Glomerular visceral epithelial cell (primary cell): ENCODE measurements at regions not wholly inside any gene's neighbourhood (a gene's known extent, or its start where the extent isn't known, plus 50 kb on each side); places are given as distances from the start of the nearest gene placed in this dataset.
"Not testable (repeated sequence)": the region's sequence is repeated elsewhere in the genome, so short reads cannot be mapped to it uniquely, and the experiment has no call there.

Source experiments
- DNase-seq: peaks from one replicate; pipeline ENCODE4 v3.0.0-alpha.2; 2016; ENCODE audit errors: extremely low spot score

- DNase-seq = no peak
These were observed 155.6 kb upstream of the TMEM132C start for GRCh38 chr12:128111333-128111732.

DNA sequence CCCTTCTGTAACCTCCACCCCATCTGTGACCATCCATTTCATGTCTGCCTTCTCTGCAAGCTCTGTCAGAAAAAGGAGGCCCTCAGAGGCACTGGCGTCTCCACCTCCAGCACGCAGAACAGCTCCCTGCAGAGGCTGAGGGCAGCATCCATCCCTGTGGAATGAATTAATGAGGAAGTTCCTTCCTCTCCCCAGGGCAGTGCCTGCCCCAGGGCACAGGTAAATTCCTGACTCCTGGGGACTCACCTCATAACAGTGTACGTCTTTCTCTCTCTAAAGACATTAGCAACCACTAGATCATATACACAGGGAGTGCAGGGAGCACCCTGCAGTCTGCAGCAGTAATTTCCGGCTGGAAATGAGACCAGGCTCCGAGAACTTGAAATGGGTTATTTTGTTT, 155.0 kb upstream of the TMEM132C start:
- DNase-seq = no peak

DNA sequence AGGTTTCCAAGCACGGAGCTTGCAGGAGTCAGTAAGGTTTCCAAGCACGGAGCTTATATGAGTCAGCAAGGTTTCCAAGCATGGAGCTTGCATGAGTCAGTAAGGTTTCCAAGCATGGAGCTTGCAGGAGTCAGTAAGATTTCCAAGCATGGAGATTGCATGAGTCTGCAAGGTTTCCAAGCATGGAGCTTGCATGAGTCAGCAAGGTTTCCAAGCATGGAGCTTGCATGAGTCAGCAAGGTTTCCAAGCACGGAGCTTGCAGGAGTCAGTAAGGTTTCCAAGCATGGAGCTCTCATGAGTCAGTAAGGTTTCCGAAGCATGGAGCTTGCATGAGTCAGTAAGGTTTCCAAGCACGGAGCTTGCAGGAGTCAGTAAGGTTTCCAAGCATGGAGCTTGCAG, 153.7 kb upstream of the TMEM132C start:
- not testable (repeated sequence) for DNase-seq

- DNase-seq = no peak
These were observed 152.5 kb upstream of the TMEM132C start for GRCh38 chr12:128114485-128114884.

- DNase-seq = no peak
These were observed 150.4 kb upstream of the TMEM132C start for GRCh38 chr12:128116537-128116936.

DNA sequence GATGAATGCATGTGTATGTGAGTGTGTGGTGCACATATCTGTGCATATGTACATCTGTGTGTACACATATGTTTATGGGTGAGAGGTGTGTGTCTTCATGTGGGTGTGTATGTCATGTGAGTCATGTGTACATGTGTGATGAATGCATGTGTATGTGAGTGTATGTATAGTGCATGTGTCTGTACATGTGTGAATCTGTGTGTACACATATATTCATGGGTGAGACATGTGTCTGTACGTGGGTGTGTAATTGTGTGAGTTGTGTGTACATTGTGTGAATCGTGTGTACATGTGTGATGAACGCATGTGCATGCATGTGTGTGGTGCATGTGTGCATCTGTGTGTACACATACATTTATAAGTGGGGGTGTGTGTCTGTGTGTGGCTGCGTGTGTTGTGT, 146.9 kb upstream of the TMEM132C start:
- DNase-seq = no peak

DNA sequence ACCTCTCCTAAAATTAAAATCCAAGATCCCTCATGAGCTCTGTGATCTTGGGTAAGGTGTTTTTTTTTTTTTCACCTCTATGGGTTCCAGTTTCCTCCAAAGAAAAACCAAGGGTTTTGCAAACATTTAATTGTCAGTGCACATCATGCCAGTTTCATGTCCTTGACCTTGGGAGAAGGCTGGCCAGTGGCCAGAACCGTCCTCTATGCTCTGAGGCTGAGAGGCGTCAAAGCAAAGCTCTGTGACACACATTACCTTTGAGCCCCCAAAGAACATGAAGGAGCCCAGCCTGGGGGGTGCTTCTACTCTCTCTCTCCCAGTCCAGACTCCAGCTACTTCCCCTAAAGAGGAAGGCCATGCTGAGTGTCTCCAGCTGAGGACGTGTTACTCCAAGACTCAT, 145.5 kb upstream of the TMEM132C start:
- DNase-seq = no peak

GRCh38 chr12:128123096-128123495, 143.9 kb upstream of the TMEM132C start:
- no peak for DNase-seq

GRCh38 chr12:128131955-128132354, 135.0 kb upstream of the TMEM132C start:
- no peak for DNase-seq

- DNase-seq = no peak
These were observed 133.5 kb upstream of the TMEM132C start for GRCh38 chr12:128133321-128134073.

GRCh38 chr12:128137140-128137539, 129.8 kb upstream of the TMEM132C start:
- DNase-seq = no peak

GRCh38 chr12:128138125-128138524, 128.8 kb upstream of the TMEM132C start:
- no peak for DNase-seq

GRCh38 chr12:128140551-128140950, 126.4 kb upstream of the TMEM132C start:
- DNase-seq = no peak

DNA sequence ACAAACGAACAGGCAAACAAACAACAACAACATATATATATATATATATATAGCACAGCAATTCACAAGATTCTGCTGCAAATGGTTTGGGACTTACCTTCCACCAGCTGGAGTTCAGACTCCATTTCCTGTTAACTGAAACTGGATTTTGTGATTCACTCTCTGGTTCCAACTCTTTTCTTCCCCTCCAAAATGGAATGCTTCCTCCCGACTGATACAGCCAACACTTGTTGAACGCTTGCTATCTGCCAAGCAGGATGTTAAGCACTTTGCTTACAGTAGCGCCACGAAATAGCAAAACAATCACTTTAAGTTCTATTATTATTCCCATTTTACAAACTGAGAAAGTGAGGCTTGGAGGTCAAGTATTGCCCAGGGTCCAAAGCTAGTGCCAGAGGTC, 116.0 kb upstream of the TMEM132C start:
- no peak for DNase-seq

DNA sequence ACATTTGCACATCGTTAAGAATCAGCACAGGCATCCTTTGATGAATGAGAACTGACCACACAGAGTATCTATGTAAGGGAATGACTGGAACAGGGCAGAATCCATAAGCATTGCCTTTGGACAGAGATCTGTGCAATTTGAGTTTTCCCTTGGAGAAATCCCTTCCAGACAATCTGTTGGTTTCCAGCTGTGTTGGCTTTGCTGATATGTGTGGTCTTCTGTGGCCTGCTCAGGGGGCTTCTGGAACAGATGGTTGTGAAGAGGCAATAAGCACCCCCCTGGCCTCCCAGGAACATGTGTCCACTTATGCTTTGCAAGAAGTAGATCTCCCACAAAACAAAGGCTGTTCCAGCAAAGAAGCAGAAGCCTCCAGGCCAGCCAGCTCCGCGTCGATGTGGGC, 111.4 kb upstream of the TMEM132C start:
- DNase-seq = no peak

DNA sequence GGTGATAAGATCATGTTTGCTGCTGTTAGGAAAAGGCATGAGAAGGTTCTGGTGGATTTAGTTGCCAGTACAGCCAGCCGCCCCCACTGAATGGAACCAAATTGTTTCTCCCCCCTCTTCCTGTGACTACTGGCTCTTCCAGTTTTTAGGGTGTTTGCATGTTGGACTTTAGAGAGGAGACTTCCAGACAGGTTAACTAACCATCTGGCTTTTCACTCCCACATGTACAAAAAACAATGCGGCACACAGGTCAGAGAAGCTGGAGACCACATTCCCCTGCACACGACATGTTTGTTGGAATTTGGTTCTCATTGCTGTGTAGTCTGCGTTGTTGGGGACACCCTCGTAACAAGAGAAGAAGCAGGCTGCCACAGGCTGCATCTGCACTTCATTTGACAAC, 103.9 kb upstream of the TMEM132C start:
- no peak for DNase-seq

- no peak for DNase-seq
These were observed 102.4 kb upstream of the TMEM132C start for GRCh38 chr12:128164533-128164932.

DNA sequence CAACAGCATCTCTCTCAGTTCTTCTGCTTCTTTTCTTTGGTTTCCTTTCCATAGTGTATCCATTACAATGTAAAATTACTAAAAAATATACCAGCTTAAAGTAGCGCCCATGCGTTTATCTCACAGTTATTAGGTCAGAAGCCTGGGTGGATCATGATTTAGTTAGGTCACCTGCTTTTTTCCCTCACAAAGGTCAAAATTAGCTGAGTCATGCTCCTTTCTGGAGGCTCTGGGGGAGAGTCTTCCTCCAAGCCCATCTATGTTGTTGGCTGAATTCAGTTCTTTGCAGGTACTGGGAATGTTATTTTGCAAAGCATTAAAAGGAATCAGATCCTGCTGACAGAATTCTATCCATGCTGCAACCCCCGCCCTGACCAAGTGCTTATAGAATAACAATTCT, 101.6 kb upstream of the TMEM132C start:
- no peak for DNase-seq

GRCh38 chr12:128168273-128168672, 98.7 kb upstream of the TMEM132C start:
- no peak for DNase-seq

DNA sequence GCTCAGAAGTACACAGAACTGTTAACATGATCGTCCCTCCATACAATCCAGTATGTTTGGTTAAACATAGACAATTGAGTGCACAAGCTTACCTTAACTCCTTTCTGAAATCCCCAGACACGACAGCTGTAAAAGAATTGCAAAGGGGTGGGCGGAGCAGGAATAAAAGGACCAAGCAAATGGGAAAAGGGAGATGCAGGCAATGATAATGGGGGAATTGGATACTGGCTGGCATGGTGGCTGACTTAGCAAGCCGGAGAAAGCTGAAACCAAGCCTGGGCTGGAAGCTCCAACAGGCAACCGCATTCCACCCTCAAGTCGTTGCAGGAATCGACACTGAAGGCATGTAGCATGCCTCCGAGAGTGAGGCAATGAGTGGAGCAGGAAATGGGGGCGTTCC, 96.8 kb upstream of the TMEM132C start:
- DNase-seq = no peak

GRCh38 chr12:128178565-128178964, 88.4 kb upstream of the TMEM132C start:
- no peak for DNase-seq

DNA sequence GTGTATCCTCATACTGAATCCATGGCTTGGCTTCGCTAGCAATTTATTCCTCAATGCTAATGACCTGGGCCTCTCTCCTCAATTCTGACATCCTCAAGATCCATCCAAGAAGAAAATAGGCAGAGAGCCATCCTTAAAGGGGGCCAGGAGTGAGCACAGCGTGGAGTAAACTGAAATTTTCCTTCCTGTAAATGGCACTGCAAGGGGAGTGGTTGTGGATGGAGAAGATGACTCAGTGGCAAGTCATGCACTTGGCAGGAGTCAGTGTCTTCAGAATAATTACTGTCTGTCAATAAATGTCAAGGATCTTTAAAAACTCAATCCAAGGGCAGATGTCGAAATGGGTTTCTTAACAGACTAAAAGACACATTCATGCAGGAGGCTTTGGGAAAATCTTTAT, 88.0 kb upstream of the TMEM132C start:
- no peak for DNase-seq

DNA sequence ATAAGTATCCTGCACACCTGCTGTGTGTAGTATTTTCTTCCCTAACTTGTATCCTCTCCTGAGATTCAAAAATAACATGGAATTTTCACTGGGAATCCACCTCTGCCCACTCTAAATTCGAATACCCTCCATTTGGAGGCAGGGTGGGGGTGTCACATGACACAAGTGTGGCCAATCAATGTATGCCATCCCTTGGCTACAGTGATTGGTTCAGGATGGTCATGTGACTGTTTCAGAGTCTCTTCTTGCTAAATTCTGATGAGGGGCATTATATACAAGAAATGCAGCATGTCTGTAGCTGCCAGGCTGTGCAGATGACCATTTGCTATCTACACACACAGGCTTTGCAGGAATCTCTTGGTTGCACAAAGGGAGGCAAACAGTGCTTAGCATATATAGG, 86.8 kb upstream of the TMEM132C start:
- no peak for DNase-seq

GRCh38 chr12:128190052-128190451, 76.9 kb upstream of the TMEM132C start:
- no peak for DNase-seq
